ENCODE measurements at regions not wholly inside any gene's neighbourhood (a gene's known extent, or its start where the extent isn't known, plus 50 kb on each side); places are given as distances from the start of the nearest gene placed in this dataset.

GRCh38 chr12:76137606-76138005 lies 53.1 kb upstream of the NAP1L1 start:
- Histone ChIP-seq H3K9me3 (peaks cover 3% of the 10 kb centered on the region), H3K4me3 (no peak overlapping the region), H3K4me1 (no peaks in the 10 kb centered on the region), H3K27me3 (ENCODE audit: insufficient read depth in 3 of 3, low read length in 2 of 3) (no peaks in the 10 kb centered on the region), H3K27ac (no peak overlapping the region), H3K36me3 (ENCODE audit: insufficient read depth in 1 of 2, low read depth in 1 of 2) (no peaks in the 10 kb centered on the region)
- TF ChIP-seq CTCF (IDR thresholded peaks at IDR 0.05): no peak
- intact Hi-C loops (cut with DNase I): no loop called here
- no peak for DNase-seq
- no peak for ATAC-seq
- 79 to 89% (median 88%) methylated on average over 6 of the region's 6 CpGs for WGBS, 3 donors

- Histone ChIP-seq H3K36me3 (ENCODE audit: insufficient read depth in 1 of 2, low read depth in 1 of 2) (no peaks in the 10 kb centered on the region), H3K27me3 (ENCODE audit: insufficient read depth in 3 of 3, low read length in 2 of 3) (no peaks in the 10 kb centered on the region), H3K9me3 (peaks cover 3% of the 10 kb centered on the region), H3K4me3 (no peak overlapping the region), H3K4me1 (no peaks in the 10 kb centered on the region), H3K27ac (no peak overlapping the region)
- no peak for TF ChIP-seq CTCF (IDR thresholded peaks at IDR 0.05)
- intact Hi-C loops (cut with DNase I): no loop called here
- no peak for DNase-seq
- ATAC-seq: no peak
Measured at GRCh38 chr12:76135456-76135855, 51.0 kb upstream of the NAP1L1 start.

Measured in psoas muscle (tissue), 7 donors.